C4-2B (cell line): ENCODE measurements at regions not wholly inside any gene's neighbourhood (a gene's known extent, or its start where the extent isn't known, plus 50 kb on each side); places are given as distances from the start of the nearest gene placed in this dataset.

Experiments
- H3K27ac ChIP-seq: fragments of 450-650 bp; 2 replicates; pipeline ENCODE4 v1.5.1; 2017
- CTCF ChIP-seq: fragments of 450-650 bp; conservative IDR thresholded peaks from 2 replicates; pipeline ENCODE4 v1.5.1; 2017; ENCODE audit warnings: mild to moderate bottlenecking
- ZFX ChIP-seq: fragments of 450-650 bp; IDR thresholded peaks from 2 replicates; pipeline ENCODE4 v1.6.1; 2017

- H3K27ac ChIP-seq: no peak overlapping the region
- TF ChIP-seq ZFX: no peak
- no peak for TF ChIP-seq CTCF
These were observed 1631.7 kb downstream of the OLFM4 start for GRCh38 chr13:54660277-54660676.

- H3K27ac ChIP-seq: no peak overlapping the region
- no peak for TF ChIP-seq ZFX
- no peak for TF ChIP-seq CTCF
These were observed 1648.0 kb downstream of the OLFM4 start for GRCh38 chr13:54676526-54677113.

- no peak overlapping the region for H3K27ac ChIP-seq
- TF ChIP-seq ZFX (no peak), CTCF (no peak)
These were observed 1653.6 kb downstream of the OLFM4 start for GRCh38 chr13:54682184-54682583.

GRCh38 chr13:54687173-54687572 is 1658.6 kb downstream of the OLFM4 start:
- no peak overlapping the region for H3K27ac ChIP-seq
- TF ChIP-seq CTCF (no peak), ZFX (no peak)

- no peak for TF ChIP-seq ZFX
- no peak overlapping the region for H3K27ac ChIP-seq
These were observed 1671.2 kb downstream of the OLFM4 start for GRCh38 chr13:54699831-54700230.

- no peak for TF ChIP-seq CTCF
- TF ChIP-seq ZFX: no peak
- no peak overlapping the region for H3K27ac ChIP-seq
These were observed 1677.1 kb downstream of the OLFM4 start for GRCh38 chr13:54705738-54706137.

- TF ChIP-seq CTCF: no peak
- no peak for TF ChIP-seq ZFX
- no peak overlapping the region for H3K27ac ChIP-seq
These were observed 1677.7 kb downstream of the OLFM4 start for GRCh38 chr13:54706336-54706735.

- no peak overlapping the region for H3K27ac ChIP-seq
- no peak for TF ChIP-seq CTCF
- no peak for TF ChIP-seq ZFX
These were observed 1680.9 kb downstream of the OLFM4 start for GRCh38 chr13:54709546-54709945.
